HCT116 (cell line): ENCODE measurements at regions not wholly inside any gene's neighbourhood (a gene's known extent, or its start where the extent isn't known, plus 50 kb on each side); places are given as distances from the start of the nearest gene placed in this dataset.

ENCODE experiments used
- CTCF ChIP-seq, 3 experiments: fragments of 200-600 bp in 1 of 3; sonication (generic) in 1 of 3; IDR thresholded peaks in 2 of 3; conservative IDR thresholded peaks in 1 of 3; 2 replicates each; pipeline ENCODE4 v1.5.1; 2012 to 2017; ENCODE audit warnings: low read depth in 2 of 3, low read length in 2 of 3, antibody characterized with exemption in 1 of 3, borderline replicate concordance in 1 of 3, control low read depth in 1 of 3, mild to moderate bottlenecking in 1 of 3, mixed read lengths in 1 of 3, mixed run types in 1 of 3, moderate library complexity in 1 of 3; ENCODE audit not compliant: insufficient read depth in 1 of 3
- EZH2 ChIP-seq: fragments of 200-600 bp; sonication (generic); IDR thresholded peaks from 2 replicates; pipeline ENCODE4 v1.6.1; 2017; ENCODE audit warnings: antibody characterized with exemption, mixed run types
- FOSL1 ChIP-seq: IDR thresholded peaks from 2 replicates; pipeline ENCODE4 v1.6.1; 2012; ENCODE audit warnings: low read depth
- JUND ChIP-seq: IDR thresholded peaks from 2 replicates; pipeline ENCODE4 v1.6.1; 2012
- POLR2A ChIP-seq: IDR thresholded peaks from 2 replicates; pipeline ENCODE4 v1.7.0; 2011; ENCODE audit warnings: borderline replicate concordance; ENCODE audit not compliant: insufficient read depth, insufficient read length; ENCODE audit errors: extremely low read depth
- POLR2AphosphoS5 ChIP-seq: IDR thresholded peaks from 2 replicates; pipeline ENCODE4 v1.6.1; 2011; ENCODE audit warnings: mild to moderate bottlenecking, low read depth, low read length, moderate library complexity
- SIN3A ChIP-seq: IDR thresholded peaks from 2 replicates; pipeline ENCODE4 v1.6.1; 2012; ENCODE audit warnings: low read depth
- TF ChIP-seq, protein P1 (sequence below): IDR thresholded peaks from 2 replicates; pipeline ENCODE4 v1.6.1; 2012; ENCODE audit warnings: low read depth
- TF ChIP-seq, protein P2 (sequence below): IDR thresholded peaks from 2 replicates; pipeline ENCODE4 v1.6.1; 2012

DNA sequence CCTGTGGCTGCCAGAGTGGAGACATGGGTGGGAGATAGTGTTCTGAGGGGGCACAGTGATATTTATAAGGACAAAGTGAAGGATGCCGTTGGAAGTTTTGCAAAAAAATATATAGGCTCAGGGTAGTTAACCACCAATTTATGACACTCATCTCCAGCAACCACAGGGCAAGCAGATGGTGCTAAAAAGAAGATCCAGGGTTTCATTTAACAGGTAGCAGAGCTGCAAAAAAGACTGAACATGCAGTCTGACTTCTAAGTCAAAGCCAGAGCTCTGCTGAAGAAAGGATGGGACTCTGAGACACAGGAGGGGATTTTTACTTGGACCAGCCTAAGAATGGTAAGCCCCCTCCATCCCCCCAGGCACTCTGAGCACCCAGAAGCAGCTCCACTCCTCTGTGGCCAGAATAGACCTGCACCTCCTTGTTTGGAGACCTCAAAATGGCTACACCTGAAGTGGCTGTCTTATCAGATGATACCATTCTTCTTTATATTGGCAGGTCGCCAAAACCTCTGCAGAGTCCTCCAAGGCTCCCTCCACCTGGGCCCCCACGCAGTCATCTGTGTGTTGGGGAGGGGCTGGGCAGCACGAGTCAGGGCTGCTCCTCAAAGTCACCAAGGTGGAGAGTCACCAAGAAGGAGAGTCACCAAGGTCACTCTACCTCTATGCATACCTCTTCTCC is 161.4 kb upstream of the FAM9B start:
- TF ChIP-seq CTCF (IDR thresholded peaks at IDR 0.05 in 2 of 3, conservative IDR thresholded peaks at IDR 0.05 in 1 of 3; ENCODE audit: borderline replicate concordance in 1 of 3, insufficient read depth in 1 of 3, low read depth in 2 of 3, low read length in 2 of 3) (no peak), SIN3A (no peak), POLR2AphosphoS5 (no peak), EZH2 (no peak), POLR2A (no peak), JUND (no peak), FOSL1 (no peak)
- TF ChIP-seq, protein P1, sequence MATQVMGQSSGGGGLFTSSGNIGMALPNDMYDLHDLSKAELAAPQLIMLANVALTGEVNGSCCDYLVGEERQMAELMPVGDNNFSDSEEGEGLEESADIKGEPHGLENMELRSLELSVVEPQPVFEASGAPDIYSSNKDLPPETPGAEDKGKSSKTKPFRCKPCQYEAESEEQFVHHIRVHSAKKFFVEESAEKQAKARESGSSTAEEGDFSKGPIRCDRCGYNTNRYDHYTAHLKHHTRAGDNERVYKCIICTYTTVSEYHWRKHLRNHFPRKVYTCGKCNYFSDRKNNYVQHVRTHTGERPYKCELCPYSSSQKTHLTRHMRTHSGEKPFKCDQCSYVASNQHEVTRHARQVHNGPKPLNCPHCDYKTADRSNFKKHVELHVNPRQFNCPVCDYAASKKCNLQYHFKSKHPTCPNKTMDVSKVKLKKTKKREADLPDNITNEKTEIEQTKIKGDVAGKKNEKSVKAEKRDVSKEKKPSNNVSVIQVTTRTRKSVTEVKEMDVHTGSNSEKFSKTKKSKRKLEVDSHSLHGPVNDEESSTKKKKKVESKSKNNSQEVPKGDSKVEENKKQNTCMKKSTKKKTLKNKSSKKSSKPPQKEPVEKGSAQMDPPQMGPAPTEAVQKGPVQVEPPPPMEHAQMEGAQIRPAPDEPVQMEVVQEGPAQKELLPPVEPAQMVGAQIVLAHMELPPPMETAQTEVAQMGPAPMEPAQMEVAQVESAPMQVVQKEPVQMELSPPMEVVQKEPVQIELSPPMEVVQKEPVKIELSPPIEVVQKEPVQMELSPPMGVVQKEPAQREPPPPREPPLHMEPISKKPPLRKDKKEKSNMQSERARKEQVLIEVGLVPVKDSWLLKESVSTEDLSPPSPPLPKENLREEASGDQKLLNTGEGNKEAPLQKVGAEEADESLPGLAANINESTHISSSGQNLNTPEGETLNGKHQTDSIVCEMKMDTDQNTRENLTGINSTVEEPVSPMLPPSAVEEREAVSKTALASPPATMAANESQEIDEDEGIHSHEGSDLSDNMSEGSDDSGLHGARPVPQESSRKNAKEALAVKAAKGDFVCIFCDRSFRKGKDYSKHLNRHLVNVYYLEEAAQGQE = no peak
- TF ChIP-seq, protein P2, sequence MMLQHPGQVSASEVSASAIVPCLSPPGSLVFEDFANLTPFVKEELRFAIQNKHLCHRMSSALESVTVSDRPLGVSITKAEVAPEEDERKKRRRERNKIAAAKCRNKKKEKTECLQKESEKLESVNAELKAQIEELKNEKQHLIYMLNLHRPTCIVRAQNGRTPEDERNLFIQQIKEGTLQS = no peak
